GM21526 (cell line): ENCODE measurements at regions not wholly inside any gene's neighbourhood (a gene's known extent, or its start where the extent isn't known, plus 50 kb on each side); places are given as distances from the start of the nearest gene placed in this dataset.
A peak's percentile ranks its signal among the peaks of the same experiment; 100 is the strongest.

Experiments
- ATAC-seq: cut with Tn5 transposase; IDR thresholded peaks from one replicate; pipeline ENCODE4 v1.9.1; 2021; ENCODE audit warnings: moderate library complexity; ENCODE audit not compliant: unreplicated experiment, low FRiP score

GRCh38 chr12:77724367-77724957 is 106.2 kb upstream of the NAV3 start:
- ATAC-seq, result no peak

- ATAC-seq, result no peak
These were observed 107.4 kb upstream of the NAV3 start for GRCh38 chr12:77723308-77723707.

DNA sequence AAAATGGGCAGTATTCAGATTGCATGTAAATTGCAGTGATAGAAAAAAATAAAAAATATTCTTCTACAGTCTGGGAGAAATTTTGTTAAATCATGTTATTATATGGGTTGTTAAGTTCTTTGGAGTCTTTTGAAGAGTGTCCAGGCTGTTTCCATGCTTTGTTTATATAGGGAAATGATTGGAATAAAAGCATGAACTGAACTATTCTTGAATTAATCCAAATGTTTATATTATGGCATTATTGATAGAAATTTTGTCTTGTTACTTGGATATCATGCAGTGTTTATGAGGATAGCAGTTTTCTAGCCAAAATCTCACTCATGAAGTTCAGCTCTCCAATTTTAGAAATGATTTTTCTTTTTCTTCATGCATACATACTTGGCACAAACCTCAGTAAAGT is 108.2 kb upstream of the NAV3 start:
- ATAC-seq, result no peak

GRCh38 chr12:77720258-77720657 is 110.4 kb upstream of the NAV3 start:
- ATAC-seq, result no peak

DNA sequence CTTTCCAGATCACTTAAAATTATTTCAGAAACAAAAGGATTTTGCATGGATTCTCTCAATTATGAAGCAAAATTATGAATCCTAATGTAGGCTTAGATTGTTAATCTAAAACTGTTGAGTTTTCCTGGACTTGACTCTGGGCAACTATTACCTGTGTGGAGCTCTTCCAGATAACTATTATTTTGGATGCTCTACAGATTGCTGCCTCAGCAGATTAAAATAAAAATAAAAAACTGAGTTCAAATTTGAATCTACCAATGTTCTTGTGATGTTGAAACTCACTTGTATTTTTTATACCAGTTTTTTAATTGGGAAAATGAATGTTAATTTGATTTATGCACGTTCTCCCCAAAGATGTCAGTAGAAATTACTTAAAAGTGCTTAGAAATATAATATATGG is 120.5 kb upstream of the NAV3 start:
- ATAC-seq, result no peak

- ATAC-seq, result no peak
These were observed 133.6 kb upstream of the NAV3 start for GRCh38 chr12:77697126-77697525.

GRCh38 chr12:77696183-77696582 is 134.5 kb upstream of the NAV3 start:
- ATAC-seq, result no peak

DNA sequence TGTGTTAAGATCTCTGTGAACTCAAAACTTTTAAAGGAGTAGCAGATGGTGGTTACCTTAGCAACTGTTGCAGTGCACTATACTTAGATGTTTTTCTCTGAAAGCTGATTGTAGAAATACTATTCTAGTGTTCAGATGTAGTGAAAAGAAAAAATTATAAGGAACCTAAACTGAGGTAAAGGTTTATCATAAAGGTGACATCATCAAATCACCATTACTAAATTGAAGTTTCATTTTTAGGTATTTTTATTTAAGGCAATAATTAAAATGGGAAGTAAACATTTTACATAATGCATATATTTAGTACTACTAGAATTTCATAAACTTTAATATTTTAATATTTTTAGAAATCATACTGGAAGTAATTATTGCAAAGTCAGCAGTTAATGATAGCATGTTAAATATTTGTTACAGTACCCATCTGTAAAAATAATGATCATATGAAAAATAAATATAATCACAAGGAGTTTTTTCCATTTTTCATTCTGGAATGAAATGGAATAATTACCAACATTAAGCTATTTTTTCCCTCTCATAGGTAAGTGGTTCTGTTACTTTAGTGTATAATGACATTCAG is 141.1 kb upstream of the NAV3 start:
- ATAC-seq, result no peak

DNA sequence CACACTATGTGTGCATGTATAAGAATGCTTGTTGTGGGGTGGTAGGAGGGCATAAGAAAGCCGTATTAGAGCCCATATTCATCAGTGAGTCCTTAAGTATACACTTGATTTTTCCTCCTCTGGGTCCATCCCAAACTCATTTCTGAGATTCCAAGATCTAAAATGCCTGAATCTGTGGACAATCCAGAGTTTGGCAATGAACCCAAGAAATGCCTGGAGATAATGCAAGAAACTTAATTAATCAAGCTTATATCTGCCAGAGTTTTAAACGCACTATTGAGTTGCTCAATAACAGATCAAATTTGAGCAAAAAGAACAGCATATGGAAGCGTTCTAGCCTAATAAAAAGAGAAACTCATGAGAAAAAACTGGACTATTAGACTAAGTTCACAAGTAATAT is 143.4 kb upstream of the NAV3 start:
- no peak for ATAC-seq

DNA sequence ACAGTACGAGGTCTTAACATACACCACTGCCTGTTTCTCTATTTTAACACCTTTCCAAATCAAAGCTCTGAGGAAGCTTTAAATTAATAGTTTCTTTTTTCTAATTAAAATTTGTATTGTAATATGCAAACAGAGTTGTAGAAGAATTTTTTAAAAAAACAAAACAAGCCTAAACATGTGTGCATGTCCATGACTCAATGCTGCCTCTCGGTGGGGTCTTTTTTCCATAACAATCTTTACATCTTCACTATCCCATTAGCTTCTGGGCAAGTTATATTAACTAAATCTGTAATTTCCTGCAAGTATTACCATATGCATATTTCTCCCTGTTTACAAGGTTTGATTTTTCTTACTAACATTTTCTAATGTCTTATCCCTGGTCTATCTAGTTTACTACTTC is 143.9 kb upstream of the NAV3 start:
- ATAC-seq, result no peak

- no peak for ATAC-seq
These were observed 144.8 kb upstream of the NAV3 start for GRCh38 chr12:77685901-77686300.

- ATAC-seq, result peak; percentile 88
These were observed 145.6 kb upstream of the NAV3 start for GRCh38 chr12:77685112-77685511.

DNA sequence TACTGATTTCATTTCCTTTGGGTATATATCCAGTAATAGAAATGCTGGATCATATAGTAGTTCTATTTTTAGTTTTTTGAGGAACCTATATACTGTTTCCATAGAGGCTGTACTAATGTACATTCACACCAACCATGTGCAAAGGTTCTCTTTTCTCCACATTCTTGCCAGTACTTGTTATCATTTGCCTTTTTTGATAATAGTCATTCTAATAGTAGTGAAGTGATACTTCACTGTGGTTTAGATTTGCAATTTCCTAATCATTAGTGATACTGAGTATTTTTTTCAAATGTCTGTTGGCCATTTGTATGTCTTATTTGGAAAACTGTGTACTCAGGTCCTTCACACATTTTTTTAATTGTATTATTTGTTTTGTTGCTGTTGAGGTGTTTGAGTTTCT is 148.2 kb upstream of the NAV3 start:
- ATAC-seq, result no peak

- no peak for ATAC-seq
These were observed 149.0 kb upstream of the NAV3 start for GRCh38 chr12:77681726-77682125.

DNA sequence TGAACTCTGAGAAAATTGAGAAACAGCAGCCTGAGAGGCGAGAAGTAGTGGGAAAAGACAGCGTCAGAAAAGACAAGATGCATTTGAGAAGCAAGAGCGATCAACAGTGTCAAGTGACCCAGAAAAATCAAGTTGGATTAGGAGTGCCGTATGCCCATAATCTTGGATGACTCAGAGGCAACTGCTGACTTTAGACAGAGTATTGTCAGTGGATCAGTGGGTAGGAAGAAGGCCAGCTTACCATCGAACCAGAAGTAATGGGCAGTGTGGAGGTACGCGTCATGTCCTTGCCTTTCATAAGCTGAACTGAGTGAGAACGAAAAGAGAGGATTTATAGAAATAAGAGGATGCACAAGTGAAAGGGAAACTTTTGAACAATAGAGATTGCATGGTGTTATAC is 151.0 kb upstream of the NAV3 start:
- ATAC-seq, result no peak

DNA sequence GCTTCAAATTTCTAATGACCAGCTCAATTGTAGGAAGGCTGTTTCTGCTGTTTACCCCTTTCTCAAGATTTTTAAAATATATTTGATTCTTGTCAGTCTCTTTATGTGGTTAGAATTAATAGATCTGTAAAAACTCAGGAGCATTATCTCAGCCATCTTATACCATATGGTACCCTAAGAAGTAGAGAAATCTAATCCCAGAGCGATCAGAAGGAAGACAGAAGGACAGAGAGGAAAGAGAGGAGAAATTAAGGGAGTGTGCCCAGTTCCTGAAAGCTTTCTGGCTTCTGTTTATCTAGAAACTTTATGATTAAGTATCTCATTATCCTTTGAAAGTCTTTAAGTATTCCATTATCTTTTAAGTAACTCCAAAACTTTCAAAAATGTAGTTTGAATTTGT is 152.1 kb upstream of the NAV3 start:
- ATAC-seq, result no peak

GRCh38 chr12:77667101-77667500 is 163.6 kb upstream of the NAV3 start:
- ATAC-seq, result no peak

GRCh38 chr12:77648716-77649115 is 182.0 kb upstream of the NAV3 start:
- ATAC-seq, result no peak

DNA sequence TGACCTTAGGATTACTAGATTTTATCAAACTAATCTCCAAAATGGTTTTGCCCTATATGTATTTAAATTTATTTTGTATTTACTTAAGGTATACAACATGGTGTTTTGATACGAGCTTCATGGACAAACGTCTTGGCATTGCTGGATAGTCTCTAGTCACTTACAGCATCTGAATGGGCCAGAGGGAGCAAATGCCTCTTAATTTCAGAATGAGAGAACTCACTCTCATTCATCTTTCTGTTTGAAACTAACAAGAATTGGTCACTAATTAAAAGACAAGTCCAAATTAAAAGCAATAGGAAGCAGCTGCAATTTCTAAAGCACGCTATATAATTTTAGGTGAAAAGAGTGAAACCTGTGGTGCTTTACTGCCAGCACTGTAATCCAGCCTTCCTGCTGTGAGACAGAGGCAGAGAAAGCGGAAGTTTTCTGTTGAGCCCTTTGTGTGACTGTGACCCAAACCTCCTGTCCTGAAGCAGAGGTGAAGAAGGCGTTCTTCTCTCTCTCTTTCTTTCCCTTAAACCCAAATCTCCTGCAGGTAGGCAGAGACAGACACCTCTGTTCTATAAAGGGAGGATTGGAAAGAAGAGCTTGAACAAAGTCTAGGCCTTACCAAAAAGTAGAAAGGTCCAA is 184.6 kb upstream of the NAV3 start:
- ATAC-seq, result no peak

DNA sequence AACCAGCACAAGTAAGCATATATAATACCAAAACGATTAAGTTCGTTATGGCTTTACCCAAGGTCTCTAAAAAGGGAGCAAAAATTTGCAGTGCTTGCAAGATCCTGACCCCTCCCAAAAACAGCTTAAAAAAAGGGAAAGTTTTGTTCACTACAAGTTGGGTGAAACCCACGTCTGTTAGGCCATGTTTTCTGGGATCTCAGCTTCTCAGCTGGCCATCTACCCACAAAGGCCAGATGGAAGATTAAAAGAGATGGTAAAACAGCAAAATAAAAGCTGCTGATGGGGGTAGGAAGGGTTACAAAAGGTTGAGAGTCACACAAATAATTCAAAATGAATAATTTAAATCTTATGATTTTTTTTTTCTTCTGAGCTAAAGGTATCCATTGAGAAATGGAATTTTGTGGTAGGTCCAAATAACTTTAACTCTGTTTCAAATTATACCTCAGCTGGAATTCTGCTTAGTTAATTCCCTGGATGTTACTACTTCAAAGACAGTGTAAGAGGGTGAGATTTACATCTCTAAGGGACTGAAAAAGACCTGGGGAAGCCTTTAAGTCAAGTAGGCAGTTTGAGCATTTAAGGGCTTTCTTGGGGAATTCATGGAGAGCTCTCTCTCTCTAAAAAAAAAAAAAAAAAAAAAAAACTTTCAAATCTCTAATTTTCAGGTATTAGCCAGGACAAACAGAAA is 185.6 kb upstream of the NAV3 start:
- no peak for ATAC-seq

GRCh38 chr12:77642246-77642645 is 188.4 kb upstream of the NAV3 start:
- no peak for ATAC-seq

- ATAC-seq, result no peak
These were observed 190.3 kb upstream of the NAV3 start for GRCh38 chr12:77640356-77640755.
